Neural cell (in vitro differentiated cells): ENCODE measurements at regions not wholly inside any gene's neighbourhood (a gene's known extent, or its start where the extent isn't known, plus 50 kb on each side); places are given as distances from the start of the nearest gene placed in this dataset.
A peak's percentile ranks its signal among the peaks of the same experiment; 100 is the strongest.

Experiments
- H2AFZ ChIP-seq: fragments of 200-600, 300-800 bp; sonication (generic), shearing (Covaris generic); 2 replicates; pipeline ENCODE4 v1.6.0; 2014; ENCODE audit warnings: low read depth, mild to moderate bottlenecking, antibody characterized with exemption, low read length, moderate library complexity
- H3F3A ChIP-seq: fragments of 200-600 bp; shearing (Covaris generic); 2 replicates; pipeline ENCODE4 v1.6.1; 2016; ENCODE audit warnings: mild to moderate bottlenecking, moderate library complexity, mixed read lengths, antibody characterized with exemption, low read length; ENCODE audit not compliant: insufficient read depth, poor library complexity, severe bottlenecking
- H3K27ac ChIP-seq: fragments of 200-600, 300-800 bp; sonication (generic), shearing (Covaris generic); 2 replicates; pipeline ENCODE4 v1.5.1; 2014; ENCODE audit warnings: mild to moderate bottlenecking, low read length, moderate library complexity
- H3K27me3 ChIP-seq: fragments of 300-800, 200-600 bp; sonication (generic), shearing (Covaris generic); 2 replicates; pipeline ENCODE4 v1.6.0; 2014; ENCODE audit warnings: mild to moderate bottlenecking, low read depth, low read length, moderate library complexity; ENCODE audit not compliant: insufficient read depth
- H3K36me3 ChIP-seq: fragments of 300-800, 200-600 bp; sonication (generic), shearing (Covaris generic); 2 replicates; pipeline ENCODE4 v1.5.1; 2014; ENCODE audit warnings: mild to moderate bottlenecking, antibody characterized with exemption, low read length, moderate library complexity; ENCODE audit not compliant: insufficient read depth
- H3K4me2 ChIP-seq: fragments of 300-800, 200-600 bp; sonication (generic), shearing (Covaris generic); 2 replicates; pipeline ENCODE4 v1.6.0; 2014; ENCODE audit warnings: mild to moderate bottlenecking, low read length
- H3K4me3 ChIP-seq: fragments of 300-800, 200-600 bp; sonication (generic), shearing (Covaris generic); 2 replicates; pipeline ENCODE4 v1.5.1; 2014; ENCODE audit warnings: mild to moderate bottlenecking, low read length, moderate library complexity
- H3K79me2 ChIP-seq: fragments of 200-600 bp; shearing (Covaris generic); replicated peaks from 2 replicates; pipeline ENCODE4 v1.6.0; 2014; ENCODE audit warnings: mild to moderate bottlenecking, low read length, moderate library complexity; ENCODE audit not compliant: insufficient read depth
- H3K9ac ChIP-seq: fragments of 300-800, 200-600 bp; sonication (generic), shearing (Covaris generic); 2 replicates; pipeline ENCODE4 v1.6.1; 2016; ENCODE audit warnings: mild to moderate bottlenecking, low read length, mixed read lengths
- H3K9me2 ChIP-seq: fragments of 200-600 bp; shearing (Covaris generic); 2 replicates; pipeline ENCODE4 v1.6.1; 2016; ENCODE audit warnings: mild to moderate bottlenecking, low read length, mixed read lengths; ENCODE audit not compliant: insufficient read depth
- H3K9me3 ChIP-seq: fragments of 200-600, 300-800 bp; sonication (generic), shearing (Covaris generic); 2 replicates; pipeline ENCODE4 v1.6.1; 2016; ENCODE audit warnings: mild to moderate bottlenecking, mixed run types, low read length, moderate library complexity, mixed read lengths
- H4K20me1 ChIP-seq: fragments of 200-600 bp; shearing (Covaris generic); 2 replicates; pipeline ENCODE4 v1.6.1; 2016; ENCODE audit warnings: mild to moderate bottlenecking, mixed run types; ENCODE audit not compliant: insufficient read depth
- CTCF ChIP-seq: fragments of 450-650 bp; IDR thresholded peaks from 2 replicates; pipeline ENCODE4 v1.5.1; 2014; ENCODE audit warnings: antibody characterized with exemption, mild to moderate bottlenecking, moderate library complexity; ENCODE audit not compliant: poor library complexity, severe bottlenecking
- EP300 ChIP-seq: fragments of 450-650 bp; conservative IDR thresholded peaks from 2 replicates; pipeline ENCODE4 v1.6.1; 2014; ENCODE audit warnings: antibody characterized with exemption, mild to moderate bottlenecking, moderate library complexity; ENCODE audit not compliant: poor library complexity, severe bottlenecking
- EZH2 ChIP-seq: fragments of 200-600, 300-800 bp; shearing (Covaris generic), sonication (generic); IDR thresholded peaks from 2 replicates; pipeline ENCODE4 v1.6.1; 2014; ENCODE audit warnings: antibody characterized with exemption, low read length, borderline replicate concordance, mild to moderate bottlenecking; ENCODE audit not compliant: insufficient read depth, poor library complexity, severe bottlenecking
- MXI1 ChIP-seq: fragments of 450-650 bp; conservative IDR thresholded peaks from 2 replicates; pipeline ENCODE4 v1.6.1; 2014; ENCODE audit warnings: antibody characterized with exemption, mild to moderate bottlenecking; ENCODE audit not compliant: poor library complexity, severe bottlenecking
- POLR2AphosphoS5 ChIP-seq: IDR thresholded peaks from 2 replicates; pipeline ENCODE4 v1.6.1; 2012
- RAD21 ChIP-seq: fragments of 450-650 bp; conservative IDR thresholded peaks from 2 replicates; pipeline ENCODE4 v1.6.1; 2014; ENCODE audit warnings: antibody characterized with exemption, mild to moderate bottlenecking, moderate library complexity
- REST ChIP-seq: IDR thresholded peaks from 2 replicates; pipeline ENCODE4 v1.6.1; 2012; ENCODE audit warnings: borderline replicate concordance
- SMC3 ChIP-seq: fragments of 450-650 bp; conservative IDR thresholded peaks from 2 replicates; pipeline ENCODE4 v1.6.1; 2014; ENCODE audit warnings: antibody characterized with exemption, mild to moderate bottlenecking, moderate library complexity; ENCODE audit not compliant: poor library complexity
- TAF1 ChIP-seq: IDR thresholded peaks from 2 replicates; pipeline ENCODE4 v1.6.1; 2012; ENCODE audit warnings: low read depth

- no peak overlapping the region for H2AFZ ChIP-seq
- H3K79me2 ChIP-seq: no peaks in the 10 kb centered on the region
- no peaks in the 10 kb centered on the region for H3K9me2 ChIP-seq
- H3F3A ChIP-seq: peaks cover 17% of the 10 kb centered on the region
- H4K20me1 ChIP-seq: no peaks in the 10 kb centered on the region
- peak overlapping the region; percentile 98 for H3K27ac ChIP-seq
- no peak overlapping the region for H3K4me3 ChIP-seq
- H3K9ac ChIP-seq: no peak overlapping the region
- no peaks in the 10 kb centered on the region for H3K36me3 ChIP-seq
- H3K4me2 ChIP-seq: no peak overlapping the region
- no peaks in the 10 kb centered on the region for H3K27me3 ChIP-seq
- TF ChIP-seq POLR2AphosphoS5 (no peak), SMC3 (no peak), EZH2 (no peak), RAD21 (no peak), EP300 (no peak), REST (no peak), CTCF (no peak), TAF1 (no peak), MXI1 (no peak)
- no peaks in the 10 kb centered on the region for H3K9me3 ChIP-seq
These were observed 69.9 kb downstream of the ACTBL2 start for GRCh38 chr5:57412680-57413079.

- Histone ChIP-seq H3K79me2 (no peaks in the 10 kb centered on the region), H3K9me3 (no peaks in the 10 kb centered on the region), H3F3A (peaks cover 17% of the 10 kb centered on the region), H3K27ac (peak overlapping the region; percentile 98), H3K36me3 (no peaks in the 10 kb centered on the region), H3K9ac (no peak overlapping the region), H4K20me1 (no peaks in the 10 kb centered on the region), H3K4me2 (no peak overlapping the region), H3K4me3 (no peak overlapping the region), H3K27me3 (no peaks in the 10 kb centered on the region), H3K9me2 (no peaks in the 10 kb centered on the region), H2AFZ (no peak overlapping the region)
- TF ChIP-seq CTCF (no peak), SMC3 (no peak), RAD21 (no peak), REST (no peak), TAF1 (no peak), EZH2 (no peak), POLR2AphosphoS5 (no peak), MXI1 (no peak), EP300 (no peak)
These were observed 70.6 kb downstream of the ACTBL2 start for GRCh38 chr5:57411982-57412381.
